ENCODE measurements at regions not wholly inside any gene's neighbourhood (a gene's known extent, or its start where the extent isn't known, plus 50 kb on each side); places are given as distances from the start of the nearest gene placed in this dataset.

GRCh38 chr17:33983824-33984574, 271.1 kb upstream of the CCL2 start:
- peaks cover 0 to 56% (median 15%) of the 10 kb centered on the region in 3 donors for H3K4me1 ChIP-seq
- no peak for DNase-seq
- no peak for TF ChIP-seq CTCF (IDR thresholded peaks at IDR 0.05)
- no peak for TF ChIP-seq POLR2A (IDR thresholded peaks at IDR 0.05)
- no peaks in the 10 kb centered on the region for H3K9me3 ChIP-seq
- intact Hi-C loops (cut with DNase I), result no loop called here
- H3K4me3 ChIP-seq, result no peak overlapping the region
- H3K27ac ChIP-seq, result peak overlapping the region in 3 of 4 donors; percentile 2 to 36 (median 5)
- 38 to 73% methylated on average over 6 of the region's 6 CpGs for WGBS, 2 donors
- H3K27me3 ChIP-seq, result no peaks in the 10 kb centered on the region
- no peaks in the 10 kb centered on the region for H3K36me3 ChIP-seq

GRCh38 chr17:33986088-33986487, 269.0 kb upstream of the CCL2 start:
- TF ChIP-seq POLR2A (IDR thresholded peaks at IDR 0.05) (no peak), CTCF (IDR thresholded peaks at IDR 0.05) (no peak)
- Histone ChIP-seq H3K9me3 (no peaks in the 10 kb centered on the region), H3K36me3 (no peaks in the 10 kb centered on the region), H3K4me1 (peaks cover 0 to 77% (median 18%) of the 10 kb centered on the region in 3 donors), H3K4me3 (no peak overlapping the region), H3K27ac (no peak overlapping the region), H3K27me3 (no peaks in the 10 kb centered on the region)
- DNase-seq, result no peak
- intact Hi-C loops (cut with DNase I), result no loop called here
- whole genome bisulfite sequencing, 2 donors, result 0% methylated on average over 1 of the region's 1 CpG

- Histone ChIP-seq H3K27me3 (no peaks in the 10 kb centered on the region), H3K27ac (no peak overlapping the region), H3K4me3 (no peak overlapping the region), H3K9me3 (no peaks in the 10 kb centered on the region), H3K4me1 (peaks cover 0 to 80% (median 18%) of the 10 kb centered on the region in 3 donors), H3K36me3 (no peaks in the 10 kb centered on the region)
- 64 to 76% methylated on average over 2 of the region's 2 CpGs for WGBS, 2 donors
- no peak for DNase-seq
- no peak for TF ChIP-seq POLR2A (IDR thresholded peaks at IDR 0.05)
- no peak for TF ChIP-seq CTCF (IDR thresholded peaks at IDR 0.05)
- intact Hi-C loops (cut with DNase I), result no loop called here
Observed at GRCh38 chr17:33986566-33986965, 268.5 kb upstream of the CCL2 start.

- no peak for DNase-seq
- Histone ChIP-seq H3K4me1 (peaks cover 0 to 76% (median 18%) of the 10 kb centered on the region in 3 donors), H3K27ac (no peak overlapping the region), H3K9me3 (no peaks in the 10 kb centered on the region), H3K4me3 (no peak overlapping the region), H3K27me3 (no peaks in the 10 kb centered on the region), H3K36me3 (no peaks in the 10 kb centered on the region)
- intact Hi-C loops (cut with DNase I), result no loop called here
- no peak for TF ChIP-seq CTCF (IDR thresholded peaks at IDR 0.05)
- TF ChIP-seq POLR2A (IDR thresholded peaks at IDR 0.05), result no peak
- WGBS, 2 donors, result 86% methylated on average over 2 of the region's 2 CpGs
Observed at GRCh38 chr17:33987162-33987561, 267.9 kb upstream of the CCL2 start.

GRCh38 chr17:33989361-33990148, 265.5 kb upstream of the CCL2 start:
- intact Hi-C loops (cut with DNase I), result no loop called here
- no peak for DNase-seq
- no peaks in the 10 kb centered on the region for H3K27me3 ChIP-seq
- no peaks in the 10 kb centered on the region for H3K9me3 ChIP-seq
- peaks cover 0 to 54% (median 10%) of the 10 kb centered on the region in 3 donors for H3K4me1 ChIP-seq
- WGBS, 2 donors, result 30 to 40% methylated on average over 8 of the region's 8 CpGs
- no peak for TF ChIP-seq CTCF (IDR thresholded peaks at IDR 0.05)
- TF ChIP-seq POLR2A (IDR thresholded peaks at IDR 0.05), result no peak
- no peaks in the 10 kb centered on the region for H3K36me3 ChIP-seq
- peak overlapping the region; percentile 39 to 74 (median 60) for H3K27ac ChIP-seq
- no peak overlapping the region for H3K4me3 ChIP-seq

Data from esophagus squamous epithelium (tissue), 5 donors.